Peyer's patch (tissue), 4 donors: ENCODE measurements at regions not wholly inside any gene's neighbourhood (a gene's known extent, or its start where the extent isn't known, plus 50 kb on each side); places are given as distances from the start of the nearest gene placed in this dataset.

ENCODE experiments used
- POLR2A ChIP-seq, 2 donors: fragments of 450-650 bp; IDR thresholded peaks; one replicate each; pipeline ENCODE4 v1.5.1; 2017; ENCODE audit warnings: antibody characterized with exemption in 2 of 2, mild to moderate bottlenecking in 2 of 2, moderate library complexity in 2 of 2
- TF ChIP-seq, protein P1 (sequence below), 6 experiments: fragments of 450-650 bp in 4 of 6; fragments of 200-600 bp in 2 of 6; sonication (generic) in 1 of 6; IDR thresholded peaks; one replicate each; pipeline ENCODE4 v1.5.1; 2017 to 2019; ENCODE audit warnings: antibody characterized with exemption in 6 of 6, mild to moderate bottlenecking in 3 of 6, moderate library complexity in 1 of 6

- TF ChIP-seq, protein P1, sequence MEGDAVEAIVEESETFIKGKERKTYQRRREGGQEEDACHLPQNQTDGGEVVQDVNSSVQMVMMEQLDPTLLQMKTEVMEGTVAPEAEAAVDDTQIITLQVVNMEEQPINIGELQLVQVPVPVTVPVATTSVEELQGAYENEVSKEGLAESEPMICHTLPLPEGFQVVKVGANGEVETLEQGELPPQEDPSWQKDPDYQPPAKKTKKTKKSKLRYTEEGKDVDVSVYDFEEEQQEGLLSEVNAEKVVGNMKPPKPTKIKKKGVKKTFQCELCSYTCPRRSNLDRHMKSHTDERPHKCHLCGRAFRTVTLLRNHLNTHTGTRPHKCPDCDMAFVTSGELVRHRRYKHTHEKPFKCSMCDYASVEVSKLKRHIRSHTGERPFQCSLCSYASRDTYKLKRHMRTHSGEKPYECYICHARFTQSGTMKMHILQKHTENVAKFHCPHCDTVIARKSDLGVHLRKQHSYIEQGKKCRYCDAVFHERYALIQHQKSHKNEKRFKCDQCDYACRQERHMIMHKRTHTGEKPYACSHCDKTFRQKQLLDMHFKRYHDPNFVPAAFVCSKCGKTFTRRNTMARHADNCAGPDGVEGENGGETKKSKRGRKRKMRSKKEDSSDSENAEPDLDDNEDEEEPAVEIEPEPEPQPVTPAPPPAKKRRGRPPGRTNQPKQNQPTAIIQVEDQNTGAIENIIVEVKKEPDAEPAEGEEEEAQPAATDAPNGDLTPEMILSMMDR (IDR thresholded peaks at IDR 0.05): no peak
- no peak for TF ChIP-seq POLR2A (IDR thresholded peaks at IDR 0.05)
These were observed 230.2 kb upstream of the AJAP1 start for GRCh38 chr1:4424254-4424653.
